SU-DHL-6 (cell line): ENCODE measurements at regions not wholly inside any gene's neighbourhood (a gene's known extent, or its start where the extent isn't known, plus 50 kb on each side); places are given as distances from the start of the nearest gene placed in this dataset.

Experiments used
- H2AFZ ChIP-seq: fragments of 200-600 bp; sonication (generic); 2 replicates; pipeline ENCODE4 v1.6.1; 2014; ENCODE audit warnings: low read depth, mild to moderate bottlenecking, moderate library complexity, mixed read lengths, antibody characterized with exemption, low read length; ENCODE audit not compliant: severe bottlenecking
- H3F3A ChIP-seq: fragments of 200-600 bp; shearing (Covaris generic); 2 replicates; pipeline ENCODE4 v1.6.0; 2016; ENCODE audit warnings: antibody characterized with exemption, mild to moderate bottlenecking; ENCODE audit not compliant: insufficient read depth
- H3K27ac ChIP-seq: fragments of 200-600 bp; sonication (generic); 2 replicates; pipeline ENCODE4 v1.5.1; 2016; ENCODE audit warnings: low read depth, mild to moderate bottlenecking, low read length, moderate library complexity, mixed read lengths
- H3K27me3 ChIP-seq: fragments of 200-600 bp; sonication (generic), shearing (Covaris generic); 2 replicates; pipeline ENCODE4 v1.6.0; 2014; ENCODE audit warnings: mild to moderate bottlenecking, low read length
- H3K36me3 ChIP-seq: fragments of 200-600 bp; sonication (generic); 2 replicates; pipeline ENCODE4 v1.6.1; 2014; ENCODE audit warnings: mild to moderate bottlenecking, low read length, mixed read lengths
- H3K4me2 ChIP-seq: fragments of 300-600, 200-600 bp; shearing (Covaris generic), sonication (generic); 2 replicates; pipeline ENCODE4 v1.6.0; 2014; ENCODE audit warnings: low read length, low read depth, mild to moderate bottlenecking; ENCODE audit not compliant: poor library complexity, severe bottlenecking
- H3K4me3 ChIP-seq: fragments of 200-600 bp; sonication (generic); 2 replicates; pipeline ENCODE4 v1.5.1; 2014; ENCODE audit warnings: antibody characterized with exemption, low read length, mild to moderate bottlenecking, mixed read lengths; ENCODE audit not compliant: insufficient read depth, poor library complexity, severe bottlenecking
- H3K79me2 ChIP-seq: fragments of 200-600 bp; sonication (generic); 2 replicates; pipeline ENCODE4 v1.6.1; 2014; ENCODE audit warnings: mild to moderate bottlenecking, low read length, moderate library complexity; ENCODE audit not compliant: insufficient read depth
- H3K9ac ChIP-seq: fragments of 200-600 bp; sonication (generic); 2 replicates; pipeline ENCODE4 v1.7.0; 2014; ENCODE audit warnings: mild to moderate bottlenecking, low read length
- H3K9me2 ChIP-seq: fragments of 200-600 bp; sonication (generic); replicated peaks from 2 replicates; pipeline ENCODE4 v1.6.1; 2014; ENCODE audit warnings: low read length; ENCODE audit not compliant: insufficient read depth
- H3K9me3 ChIP-seq: fragments of 200-600 bp; sonication (generic); 2 replicates; pipeline ENCODE4 v1.6.1; 2014; ENCODE audit warnings: low read length, mixed read lengths; ENCODE audit not compliant: insufficient read depth
- H4K20me1 ChIP-seq: fragments of 200-600 bp; sonication (generic); 2 replicates; pipeline ENCODE4 v1.6.1; 2014; ENCODE audit warnings: low read depth, mild to moderate bottlenecking, antibody characterized with exemption, low read length, moderate library complexity, mixed read lengths
- CTCF ChIP-seq: fragments of 200-600 bp; sonication (generic); IDR thresholded peaks from one replicate; pipeline ENCODE4 v1.5.1; 2017; ENCODE audit warnings: antibody characterized with exemption, mild to moderate bottlenecking, low read length, moderate library complexity; ENCODE audit not compliant: insufficient read depth, poor library complexity, severe bottlenecking
- EZH2phosphoT487 ChIP-seq: fragments of 200-600 bp; sonication (generic), shearing (Covaris generic); conservative IDR thresholded peaks from 2 replicates; pipeline ENCODE4 v1.6.1; 2018; ENCODE audit warnings: mild to moderate bottlenecking, antibody characterized with exemption, low read length, moderate library complexity, mixed read lengths

DNA sequence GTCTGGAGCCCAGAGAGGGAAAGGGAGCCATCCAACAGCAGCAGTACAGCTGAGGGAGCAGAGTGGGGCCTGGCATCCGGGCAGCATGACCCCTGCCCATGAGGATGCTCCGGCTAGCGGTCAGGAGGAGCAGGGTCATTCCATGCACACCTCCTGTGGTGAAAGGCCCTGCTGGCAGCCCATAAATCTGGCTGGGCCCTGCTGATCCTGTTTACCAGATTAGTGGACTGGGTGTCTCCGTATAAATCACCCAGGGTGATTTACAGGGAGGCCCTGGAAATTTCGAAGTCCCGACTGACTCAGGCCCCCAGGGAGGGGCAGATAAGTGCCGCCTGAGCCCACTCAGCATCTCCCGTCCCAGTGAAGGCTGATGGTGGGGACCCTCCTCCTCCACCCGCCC lies 117.6 kb upstream of the HAND1 start:
- Histone ChIP-seq H2AFZ (no peak overlapping the region), H3K27ac (no peak overlapping the region), H3K36me3 (no peaks in the 10 kb centered on the region), H3F3A (no peaks in the 10 kb centered on the region), H3K9me2 (no peaks in the 10 kb centered on the region), H3K27me3 (no peaks in the 10 kb centered on the region), H4K20me1 (no peaks in the 10 kb centered on the region), H3K79me2 (no peaks in the 10 kb centered on the region), H3K4me3 (no peak overlapping the region), H3K9ac (no peak overlapping the region), H3K4me2 (no peak overlapping the region), H3K9me3 (no peaks in the 10 kb centered on the region)
- TF ChIP-seq EZH2phosphoT487 (no peak), CTCF (no peak)

DNA sequence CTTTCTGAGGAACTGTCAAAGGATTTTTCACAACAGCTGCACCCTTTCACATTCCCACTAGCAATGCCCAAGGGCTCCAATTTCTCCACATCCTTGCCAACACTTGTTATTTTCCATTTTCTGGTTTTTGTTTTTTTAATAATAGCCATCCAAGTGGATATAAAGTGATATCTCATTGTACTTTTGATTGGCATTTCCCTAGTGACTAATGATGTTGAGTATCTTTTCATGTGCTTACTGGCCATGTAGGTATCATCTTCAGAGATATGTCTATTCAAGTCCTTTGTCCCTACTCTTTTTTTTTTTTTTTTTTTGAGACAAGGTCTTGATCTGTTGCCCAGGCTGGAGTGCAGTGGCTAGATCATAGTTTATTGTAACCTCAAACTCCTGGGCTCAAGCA lies 115.8 kb upstream of the HAND1 start:
- no peaks in the 10 kb centered on the region for H3K27me3 ChIP-seq
- no peak overlapping the region for H3K9ac ChIP-seq
- no peak overlapping the region for H3K27ac ChIP-seq
- H3K4me2 ChIP-seq, result no peak overlapping the region
- no peak overlapping the region for H2AFZ ChIP-seq
- H3K9me3 ChIP-seq, result no peaks in the 10 kb centered on the region
- no peaks in the 10 kb centered on the region for H3K79me2 ChIP-seq
- H3K4me3 ChIP-seq, result no peak overlapping the region
- no peaks in the 10 kb centered on the region for H4K20me1 ChIP-seq
- H3K9me2 ChIP-seq, result no peaks in the 10 kb centered on the region
- H3K36me3 ChIP-seq, result no peaks in the 10 kb centered on the region
- TF ChIP-seq CTCF, result no peak
- no peak for TF ChIP-seq EZH2phosphoT487
- no peaks in the 10 kb centered on the region for H3F3A ChIP-seq

GRCh38 chr5:154593071-154593470 lies 115.0 kb upstream of the HAND1 start:
- TF ChIP-seq EZH2phosphoT487 (no peak), CTCF (no peak)
- Histone ChIP-seq H3K9me2 (no peaks in the 10 kb centered on the region), H3K27ac (no peak overlapping the region), H3K79me2 (no peaks in the 10 kb centered on the region), H3F3A (no peaks in the 10 kb centered on the region), H3K27me3 (no peaks in the 10 kb centered on the region), H4K20me1 (no peaks in the 10 kb centered on the region), H2AFZ (no peak overlapping the region), H3K4me2 (no peak overlapping the region), H3K9me3 (no peaks in the 10 kb centered on the region), H3K9ac (no peak overlapping the region), H3K4me3 (no peak overlapping the region), H3K36me3 (no peaks in the 10 kb centered on the region)
